H9 (cell line): ENCODE measurements at regions not wholly inside any gene's neighbourhood (a gene's known extent, or its start where the extent isn't known, plus 50 kb on each side); places are given as distances from the start of the nearest gene placed in this dataset.

ENCODE experiments used
- DNase-seq: peaks from one replicate; pipeline ENCODE4 v3.0.0-alpha.2; 2017
- H2AFZ ChIP-seq: one replicate; pipeline ENCODE4 v1.6.1; 2013; ENCODE audit warnings: mild to moderate bottlenecking, low read length, control low read depth, moderate library complexity
- H2AK5ac ChIP-seq: 2 replicates; pipeline ENCODE4 v1.6.1; 2013; ENCODE audit warnings: low read length, control low read depth, mixed read lengths; ENCODE audit not compliant: insufficient read length
- H2BK120ac ChIP-seq: one replicate; pipeline ENCODE4 v1.6.1; 2013; ENCODE audit warnings: low read depth, mild to moderate bottlenecking, low read length, control low read depth, inconsistent platforms; ENCODE audit not compliant: poor library complexity, severe bottlenecking
- H2BK12ac ChIP-seq: 2 replicates; pipeline ENCODE4 v1.6.1; 2013; ENCODE audit warnings: low read length, control low read depth, mixed read lengths, low read depth; ENCODE audit not compliant: insufficient read length
- H2BK15ac ChIP-seq: 2 replicates; pipeline ENCODE4 v1.6.1; 2013; ENCODE audit warnings: low read depth, low read length, control low read depth
- H2BK20ac ChIP-seq: one replicate; pipeline ENCODE4 v1.6.1; 2013; ENCODE audit warnings: low read depth, mild to moderate bottlenecking, low read length, control low read depth, inconsistent platforms; ENCODE audit not compliant: poor library complexity, severe bottlenecking
- H2BK5ac ChIP-seq: 2 replicates; pipeline ENCODE4 v1.6.1; 2013; ENCODE audit warnings: low read length, control low read depth, mixed read lengths; ENCODE audit not compliant: insufficient read length
- H3K14ac ChIP-seq: 2 replicates; pipeline ENCODE4 v1.6.1; 2013; ENCODE audit warnings: low read length, control low read depth; ENCODE audit not compliant: insufficient read depth
- H3K18ac ChIP-seq: 2 replicates; pipeline ENCODE4 v1.6.1; 2013; ENCODE audit warnings: low read depth, mild to moderate bottlenecking, mixed read lengths, low read length, control low read depth; ENCODE audit not compliant: insufficient read length
- H3K23ac ChIP-seq: 2 replicates; pipeline ENCODE4 v1.6.1; 2013; ENCODE audit warnings: low read length, control low read depth, mixed read lengths, low read depth; ENCODE audit not compliant: insufficient read length
- H3K23me2 ChIP-seq: 2 replicates; pipeline ENCODE4 v1.6.1; 2013; ENCODE audit warnings: low read depth, mild to moderate bottlenecking, mixed read lengths, low read length, control low read depth; ENCODE audit not compliant: insufficient read length, poor library complexity, severe bottlenecking
- H3K27ac ChIP-seq: 2 replicates; pipeline ENCODE4 v1.5.1; 2013; ENCODE audit warnings: low read length, control low read depth, mixed read lengths, low read depth; ENCODE audit not compliant: insufficient read length
- H3K27me3 ChIP-seq: 2 replicates; pipeline ENCODE4 v1.6.1; 2013; ENCODE audit warnings: low read length, control low read depth, inconsistent platforms; ENCODE audit not compliant: insufficient read depth
- H3K4ac ChIP-seq: 2 replicates; pipeline ENCODE4 v1.6.1; 2013; ENCODE audit warnings: low read depth, mild to moderate bottlenecking, control low read depth, inconsistent platforms, low read length, moderate library complexity
- H3K4me1 ChIP-seq: 2 replicates; pipeline ENCODE4 v1.6.1; 2013; ENCODE audit warnings: low read length, control low read depth, inconsistent platforms; ENCODE audit not compliant: insufficient read depth
- H3K4me2 ChIP-seq: 2 replicates; pipeline ENCODE4 v1.6.1; 2013; ENCODE audit warnings: low read length, control low read depth, mixed read lengths; ENCODE audit not compliant: insufficient read length, insufficient read depth
- H3K56ac ChIP-seq: 2 replicates; pipeline ENCODE4 v1.6.1; 2013; ENCODE audit warnings: low read depth, mild to moderate bottlenecking, mixed read lengths, low read length, control low read depth; ENCODE audit not compliant: insufficient read length
- H3K79me1 ChIP-seq: 2 replicates; pipeline ENCODE4 v1.6.1; 2013; ENCODE audit warnings: low read depth, mild to moderate bottlenecking, moderate library complexity, low read length, control low read depth, inconsistent platforms; ENCODE audit not compliant: insufficient read depth, poor library complexity, severe bottlenecking
- H3K79me2 ChIP-seq: 2 replicates; pipeline ENCODE4 v1.6.1; 2013; ENCODE audit warnings: low read length, control low read depth, inconsistent platforms; ENCODE audit not compliant: insufficient read depth
- H3K9ac ChIP-seq: 2 replicates; pipeline ENCODE4 v1.6.1; 2013; ENCODE audit warnings: low read length, control low read depth, mixed read lengths; ENCODE audit not compliant: insufficient read length; ENCODE audit errors: extremely low read depth
- H3K9me3 ChIP-seq: one replicate; pipeline ENCODE4 v1.6.1; 2013; ENCODE audit warnings: low read depth, low read length, inconsistent platforms; ENCODE audit not compliant: control insufficient read depth
- H3T11ph ChIP-seq: one replicate; pipeline ENCODE4 v1.6.1; 2013; ENCODE audit warnings: mild to moderate bottlenecking, low read length, control low read depth, inconsistent platforms
- H4K20me1 ChIP-seq: one replicate; pipeline ENCODE4 v1.6.1; 2013; ENCODE audit not compliant: control insufficient read depth, insufficient read length, insufficient read depth
- H4K5ac ChIP-seq: 2 replicates; pipeline ENCODE4 v1.6.1; 2013; ENCODE audit warnings: low read depth, mild to moderate bottlenecking, mixed read lengths, low read length, control low read depth; ENCODE audit not compliant: insufficient read length
- H4K8ac ChIP-seq: replicated peaks from 2 replicates; pipeline ENCODE4 v1.6.1; 2013; ENCODE audit warnings: low read length, control low read depth, mixed read lengths, low read depth; ENCODE audit not compliant: insufficient read length
- H4K91ac ChIP-seq: 2 replicates; pipeline ENCODE4 v1.6.1; 2013; ENCODE audit warnings: low read depth, mild to moderate bottlenecking, moderate library complexity, mixed read lengths, low read length, control low read depth; ENCODE audit not compliant: insufficient read length
- H3K27ac Mint-ChIP-seq, 3 experiments: 2 replicates in 2 of 3; 3 replicates in 1 of 3; pipeline ENCODE4 v1.8.0; 2020 to 2021; ENCODE audit warnings: mixed read lengths in 3 of 3, mild to moderate bottlenecking in 1 of 3, moderate library complexity in 1 of 3
- H3K27me3 Mint-ChIP-seq: 2 replicates; pipeline ENCODE4 v1.8.0; 2021; ENCODE audit warnings: low read depth, mild to moderate bottlenecking, moderate library complexity, mixed read lengths
- H3K36me3 Mint-ChIP-seq, 3 experiments: 2 replicates in 2 of 3; 3 replicates in 1 of 3; pipeline ENCODE4 v1.8.0; 2020 to 2021; ENCODE audit warnings: low read depth in 3 of 3, mixed read lengths in 3 of 3; ENCODE audit not compliant: insufficient read depth in 1 of 3
- H3K4me1 Mint-ChIP-seq, 2 experiments: 2 replicates each; pipeline ENCODE4 v1.8.0; 2020; ENCODE audit warnings: mixed read lengths in 2 of 2
- H3K4me3 Mint-ChIP-seq, 2 experiments: 2 replicates in 1 of 2; 3 replicates in 1 of 2; pipeline ENCODE4 v1.8.0; 2020 to 2021; ENCODE audit warnings: mild to moderate bottlenecking in 2 of 2, mixed read lengths in 2 of 2, moderate library complexity in 1 of 2
- H3K9me3 Mint-ChIP-seq, 2 experiments: 2 replicates in 1 of 2; 3 replicates in 1 of 2; pipeline ENCODE4 v1.8.0; 2020; ENCODE audit warnings: mild to moderate bottlenecking in 2 of 2, mixed read lengths in 2 of 2, moderate library complexity in 1 of 2
- WGBS: extraction: QIAGEN DNeasy Blood & Tissue Kit; methylation state at CpG from one replicate; pipeline ENCODE4 v1.1.7; 2013; ENCODE audit warnings: missing lambda C conversion rate, low lambda C conversion rate, mixed read lengths; ENCODE audit not compliant: insufficient read length; ENCODE audit errors: extremely low coverage; 5-methylcytosine and 5-hydroxymethylcytosine counted together
- TF ChIP-seq, protein P1 (sequence below): fragments of 200-600 bp; sonication (generic); conservative IDR thresholded peaks from 3 replicates; pipeline ENCODE4 v1.8.0; 2021; ENCODE audit warnings: antibody characterized with exemption, mild to moderate bottlenecking

- H2BK5ac ChIP-seq: no peak overlapping the region
- no peak overlapping the region for H3K27ac ChIP-seq
- no peak overlapping the region for H3K4me3 Mint-ChIP-seq
- no peak overlapping the region for H2BK20ac ChIP-seq
- no peak overlapping the region for H3K27ac Mint-ChIP-seq
- H3K9me3 ChIP-seq: no peaks in the 10 kb centered on the region
- H4K8ac ChIP-seq: no peak overlapping the region
- no CpG with 5 or more reads among the region's 5 CpGs for WGBS
- no peak overlapping the region for H3K4me2 ChIP-seq
- H3K56ac ChIP-seq: no peak overlapping the region
- no peaks in the 10 kb centered on the region for H4K20me1 ChIP-seq
- H3K4ac ChIP-seq: no peak overlapping the region
- no peak overlapping the region for H2BK12ac ChIP-seq
- no peaks in the 10 kb centered on the region for H3K4me1 Mint-ChIP-seq
- no peaks in the 10 kb centered on the region for H3K79me1 ChIP-seq
- H2BK120ac ChIP-seq: no peak overlapping the region
- H3K18ac ChIP-seq: no peak overlapping the region
- H3K23me2 ChIP-seq: no peaks in the 10 kb centered on the region
- H2AFZ ChIP-seq: no peak overlapping the region
- TF ChIP-seq, protein P1, sequence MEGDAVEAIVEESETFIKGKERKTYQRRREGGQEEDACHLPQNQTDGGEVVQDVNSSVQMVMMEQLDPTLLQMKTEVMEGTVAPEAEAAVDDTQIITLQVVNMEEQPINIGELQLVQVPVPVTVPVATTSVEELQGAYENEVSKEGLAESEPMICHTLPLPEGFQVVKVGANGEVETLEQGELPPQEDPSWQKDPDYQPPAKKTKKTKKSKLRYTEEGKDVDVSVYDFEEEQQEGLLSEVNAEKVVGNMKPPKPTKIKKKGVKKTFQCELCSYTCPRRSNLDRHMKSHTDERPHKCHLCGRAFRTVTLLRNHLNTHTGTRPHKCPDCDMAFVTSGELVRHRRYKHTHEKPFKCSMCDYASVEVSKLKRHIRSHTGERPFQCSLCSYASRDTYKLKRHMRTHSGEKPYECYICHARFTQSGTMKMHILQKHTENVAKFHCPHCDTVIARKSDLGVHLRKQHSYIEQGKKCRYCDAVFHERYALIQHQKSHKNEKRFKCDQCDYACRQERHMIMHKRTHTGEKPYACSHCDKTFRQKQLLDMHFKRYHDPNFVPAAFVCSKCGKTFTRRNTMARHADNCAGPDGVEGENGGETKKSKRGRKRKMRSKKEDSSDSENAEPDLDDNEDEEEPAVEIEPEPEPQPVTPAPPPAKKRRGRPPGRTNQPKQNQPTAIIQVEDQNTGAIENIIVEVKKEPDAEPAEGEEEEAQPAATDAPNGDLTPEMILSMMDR: no peak
- DNase-seq: no peak
- no peak overlapping the region for H3T11ph ChIP-seq
- no peak overlapping the region for H3K14ac ChIP-seq
- H3K4me1 ChIP-seq: no peaks in the 10 kb centered on the region
- peaks cover 18% of the 10 kb centered on the region in 2 experiments; a peak in 4 of 5 replicates for H3K9me3 Mint-ChIP-seq
- no peak overlapping the region for H2AK5ac ChIP-seq
- H3K23ac ChIP-seq: no peak overlapping the region
- no peak overlapping the region for H4K91ac ChIP-seq
- H3K79me2 ChIP-seq: no peaks in the 10 kb centered on the region
- no peak overlapping the region for H4K5ac ChIP-seq
- no peaks in the 10 kb centered on the region for H3K27me3 Mint-ChIP-seq
- H2BK15ac ChIP-seq: no peak overlapping the region
- H3K36me3 Mint-ChIP-seq: peaks cover 0 to 3% (median 2%) of the 10 kb centered on the region in 3 experiments; a peak in 3 of 7 replicates
- H3K9ac ChIP-seq: no peak overlapping the region
- no peaks in the 10 kb centered on the region for H3K27me3 ChIP-seq
Observed at GRCh38 chr6:66638099-66638498, 931.1 kb upstream of the EYS start.
